Sigmoid colon (tissue), 4 donors: ENCODE measurements at regions not wholly inside any gene's neighbourhood (a gene's known extent, or its start where the extent isn't known, plus 50 kb on each side); places are given as distances from the start of the nearest gene placed in this dataset.

Experiments used
- EP300 ChIP-seq, 4 donors: sonication (generic); formaldehyde crosslinking; IDR thresholded peaks; one replicate each; pipeline ENCODE4 v1.6.1; 2017; ENCODE audit warnings: antibody characterized with exemption in 4 of 4
- TF ChIP-seq, protein P1 (sequence below), 4 experiments: fragments of 450-650 bp in 3 of 4; fragments of 200-600 bp in 1 of 4; IDR thresholded peaks; one replicate each; pipeline ENCODE4 v1.5.1; 2016 to 2019; ENCODE audit warnings: antibody characterized with exemption in 4 of 4, mild to moderate bottlenecking in 3 of 4, moderate library complexity in 2 of 4

- TF ChIP-seq, protein P1, sequence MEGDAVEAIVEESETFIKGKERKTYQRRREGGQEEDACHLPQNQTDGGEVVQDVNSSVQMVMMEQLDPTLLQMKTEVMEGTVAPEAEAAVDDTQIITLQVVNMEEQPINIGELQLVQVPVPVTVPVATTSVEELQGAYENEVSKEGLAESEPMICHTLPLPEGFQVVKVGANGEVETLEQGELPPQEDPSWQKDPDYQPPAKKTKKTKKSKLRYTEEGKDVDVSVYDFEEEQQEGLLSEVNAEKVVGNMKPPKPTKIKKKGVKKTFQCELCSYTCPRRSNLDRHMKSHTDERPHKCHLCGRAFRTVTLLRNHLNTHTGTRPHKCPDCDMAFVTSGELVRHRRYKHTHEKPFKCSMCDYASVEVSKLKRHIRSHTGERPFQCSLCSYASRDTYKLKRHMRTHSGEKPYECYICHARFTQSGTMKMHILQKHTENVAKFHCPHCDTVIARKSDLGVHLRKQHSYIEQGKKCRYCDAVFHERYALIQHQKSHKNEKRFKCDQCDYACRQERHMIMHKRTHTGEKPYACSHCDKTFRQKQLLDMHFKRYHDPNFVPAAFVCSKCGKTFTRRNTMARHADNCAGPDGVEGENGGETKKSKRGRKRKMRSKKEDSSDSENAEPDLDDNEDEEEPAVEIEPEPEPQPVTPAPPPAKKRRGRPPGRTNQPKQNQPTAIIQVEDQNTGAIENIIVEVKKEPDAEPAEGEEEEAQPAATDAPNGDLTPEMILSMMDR (IDR thresholded peaks at IDR 0.05): no peak
- no peak for TF ChIP-seq EP300 (IDR thresholded peaks at IDR 0.05)
Observed at GRCh38 chr2:47269316-47270232, 93.3 kb upstream of the CALM2 start.
